Right ventricle myocardium inferior (tissue), 1 donor: ENCODE measurements at regions not wholly inside any gene's neighbourhood (a gene's known extent, or its start where the extent isn't known, plus 50 kb on each side); places are given as distances from the start of the nearest gene placed in this dataset.
"Not testable (repeated sequence)": the region's sequence is repeated elsewhere in the genome, so short reads cannot be mapped to it uniquely, and the experiment has no call there.

Experiments
- ATAC-seq: fragments of 200-7000 bp; cut with Tn5 transposase; one replicate; pipeline ENCODE4 v1.9.1; 2020; ENCODE audit warnings: mild to moderate bottlenecking, moderate library complexity
- DNase-seq: peaks from one replicate; pipeline ENCODE4 v3.0.0; 2021; ENCODE audit errors: missing footprints
- intact Hi-C: fragments of 100-400 bp; cut with DNase I; formaldehyde crosslinking; loops from one replicate; pipeline ENCODE4 v1.11.0; 2022
- donor health status: DM: no; HTN: yes; CAD: no; lungs with severe emphysema.

DNA sequence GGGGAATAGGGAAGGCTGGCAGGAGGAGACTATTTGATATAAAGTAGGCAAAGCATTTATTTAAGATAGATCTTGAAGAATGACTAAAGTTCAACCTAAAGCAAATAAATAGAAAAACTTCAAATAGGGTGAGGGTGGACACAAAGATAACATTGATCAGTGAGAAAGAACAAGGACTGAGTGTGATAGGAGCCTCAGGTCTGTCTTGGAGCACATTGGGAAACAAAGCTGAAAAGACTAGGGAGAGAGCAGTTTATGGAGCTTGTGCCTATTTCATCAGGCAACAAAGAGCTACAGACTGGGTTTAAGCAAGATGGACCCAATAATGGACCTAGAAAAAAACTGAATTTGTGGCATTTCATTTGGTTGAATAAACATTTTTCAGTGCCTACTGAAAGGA, 425.6 kb downstream of the SMARCA1 start:
- DNase-seq (no peak), ATAC-seq (no peak)
- intact Hi-C loops: no loop called here

DNA sequence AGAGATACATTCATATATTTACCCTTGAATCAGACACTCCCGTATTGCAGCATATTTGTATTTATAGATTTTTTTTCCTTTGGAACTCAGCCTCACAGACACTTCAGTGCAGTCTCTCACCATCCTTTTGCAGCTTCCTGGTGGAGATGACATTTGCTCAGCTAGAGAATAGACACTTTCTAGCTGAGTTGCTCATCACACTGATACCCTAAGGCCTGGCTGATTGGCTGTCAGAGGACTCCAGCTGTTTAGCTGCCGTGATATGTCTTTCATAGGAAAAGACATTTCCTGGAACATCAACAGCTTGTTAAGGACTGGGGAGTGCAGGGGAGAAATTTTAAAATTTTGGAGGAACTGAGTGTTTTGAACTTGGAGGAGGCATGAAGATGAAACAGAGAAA, 429.6 kb downstream of the SMARCA1 start:
- ATAC-seq: no peak
- DNase-seq: no peak
- intact Hi-C loops: no loop called here

GRCh38 chrX:129092757-129093156, 430.5 kb downstream of the SMARCA1 start:
- ATAC-seq: no peak
- intact Hi-C loops: no loop called here
- DNase-seq: no peak

DNA sequence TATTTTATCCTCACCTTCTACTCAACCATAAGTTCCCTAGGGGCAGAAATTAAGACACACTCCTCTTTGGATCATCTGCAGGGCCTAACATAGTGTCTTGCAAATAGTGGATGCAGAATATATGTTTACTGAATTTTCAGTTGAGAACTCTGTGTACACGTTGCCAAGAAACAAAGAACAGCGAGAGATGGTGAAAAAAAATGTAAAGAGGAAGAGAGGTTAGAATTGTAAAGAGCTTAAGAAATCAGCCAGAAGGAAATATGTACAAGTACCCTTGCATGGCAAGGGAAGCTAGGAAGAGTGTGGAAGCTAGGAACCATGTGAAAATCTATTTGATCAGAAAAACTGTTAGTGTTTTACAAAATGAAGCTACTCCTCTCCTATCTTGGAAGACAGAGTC, 431.0 kb downstream of the SMARCA1 start:
- no peak for ATAC-seq

DNA sequence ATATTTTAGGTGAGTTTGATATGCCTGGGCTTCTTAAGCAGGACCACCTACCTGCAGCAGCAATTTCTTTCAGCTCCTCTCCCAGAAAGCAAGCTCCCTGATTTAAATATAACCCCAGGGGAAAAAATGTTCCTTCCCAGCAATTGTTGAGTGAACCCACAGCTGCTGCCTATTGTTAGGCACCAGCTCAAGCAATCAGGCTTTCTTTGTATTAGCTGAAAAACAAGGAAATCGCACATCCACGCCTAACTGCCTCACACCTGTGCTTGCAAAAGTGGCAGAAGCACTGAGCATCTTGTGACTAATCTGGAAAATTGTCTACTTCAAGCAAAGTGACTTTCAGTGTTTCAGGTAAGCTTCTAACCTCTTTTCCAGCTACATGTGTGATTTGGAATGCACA, 432.2 kb downstream of the SMARCA1 start:
- DNase-seq (no peak), ATAC-seq (no peak)
- intact Hi-C loops: no loop called here

More for the DNA sequence above, 431.0 kb downstream of the SMARCA1 start:
- intact Hi-C loops: no loop called here
- no peak for DNase-seq

DNA sequence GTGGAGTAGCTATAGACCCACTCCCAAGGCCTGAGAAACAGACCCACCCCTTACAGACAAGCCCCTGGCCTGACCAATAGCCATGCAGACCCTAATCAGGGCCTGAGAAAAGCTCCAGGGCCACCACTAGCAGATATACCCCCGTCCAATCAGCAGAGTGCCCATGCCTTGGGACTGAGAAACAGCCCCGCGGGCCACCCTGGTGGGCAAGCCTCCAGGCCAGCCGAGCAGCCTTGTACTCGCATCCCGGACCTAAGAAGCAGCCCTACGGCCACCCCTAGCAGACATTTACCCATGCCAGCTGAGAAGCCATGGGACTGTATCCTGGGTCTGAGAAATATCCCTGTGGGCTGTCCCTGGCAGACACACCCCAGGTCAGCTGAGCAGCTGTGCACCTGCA, 436.5 kb downstream of the SMARCA1 start:
- no peak for ATAC-seq
- no peak for DNase-seq
- intact Hi-C loops: no loop called here

- DNase-seq, intact Hi-C loops, ATAC-seq: not testable (repeated sequence)
Observed at GRCh38 chrX:129084291-129084690, 439.0 kb downstream of the SMARCA1 start.

GRCh38 chrX:129077424-129078170, 445.7 kb downstream of the SMARCA1 start:
- DNase-seq: no peak
- ATAC-seq: no peak
- intact Hi-C loops: no loop called here

GRCh38 chrX:129071390-129071789, 451.9 kb downstream of the SMARCA1 start:
- intact Hi-C loops: no loop called here
- DNase-seq (no peak), ATAC-seq (no peak)

DNA sequence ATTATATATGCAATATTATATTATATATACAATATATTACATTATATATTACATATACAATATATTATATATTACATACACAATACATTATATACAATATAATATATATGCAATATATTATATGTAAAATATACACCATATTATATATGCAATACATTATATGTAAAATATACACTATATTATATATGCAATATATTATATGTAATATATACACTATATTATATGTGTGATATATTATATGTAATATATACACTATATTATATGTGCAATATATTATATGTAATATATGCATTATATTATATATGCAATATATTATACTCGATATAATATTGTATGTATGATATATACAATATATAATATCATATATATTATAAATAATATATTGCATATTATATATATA, 457.4 kb downstream of the SMARCA1 start:
- intact Hi-C loops: no loop called here
- ATAC-seq (no peak), DNase-seq (no peak)

DNA sequence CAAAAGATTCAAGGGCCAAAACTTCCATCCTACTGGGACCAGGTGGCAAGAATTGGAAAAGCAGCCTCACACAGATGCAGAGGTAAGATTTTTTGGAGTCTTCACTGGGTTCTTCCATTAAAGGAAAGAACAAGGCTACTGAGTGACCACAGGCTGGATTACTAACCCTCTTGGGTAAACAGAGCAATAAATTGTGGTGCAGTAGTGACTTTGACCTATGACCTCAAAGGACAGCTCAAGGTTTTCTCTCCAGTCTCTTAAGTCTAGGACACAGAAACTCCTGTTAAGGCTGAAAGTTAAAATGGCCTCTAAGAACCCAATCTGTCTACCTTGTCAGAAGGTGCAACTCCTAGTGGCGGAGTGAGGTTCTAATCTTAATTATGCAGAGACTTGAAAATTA, 464.9 kb downstream of the SMARCA1 start:
- intact Hi-C loops: no loop called here
- no peak for DNase-seq
- no peak for ATAC-seq

DNA sequence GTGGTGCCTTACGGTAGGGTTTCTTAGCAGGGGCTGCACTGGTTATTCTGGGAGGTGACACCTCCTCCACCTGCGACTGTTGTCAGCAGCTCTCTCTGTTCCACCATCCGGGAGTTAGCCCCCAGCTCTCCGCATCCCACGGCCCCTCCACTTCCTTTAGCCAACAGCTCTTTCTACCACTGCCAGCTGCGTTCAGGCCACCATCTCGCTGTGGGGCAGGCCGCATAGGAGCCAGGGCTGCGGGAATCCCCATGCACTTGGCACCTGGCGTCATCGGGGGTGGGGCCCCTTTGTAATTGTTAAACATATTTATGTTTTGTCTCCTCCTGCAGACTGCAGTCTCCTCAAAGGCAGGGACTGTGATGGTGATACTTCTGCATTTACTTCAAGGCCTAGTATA, 480.2 kb downstream of the SMARCA1 start:
- ATAC-seq: no peak
- DNase-seq: no peak
- intact Hi-C loops: no loop called here

DNA sequence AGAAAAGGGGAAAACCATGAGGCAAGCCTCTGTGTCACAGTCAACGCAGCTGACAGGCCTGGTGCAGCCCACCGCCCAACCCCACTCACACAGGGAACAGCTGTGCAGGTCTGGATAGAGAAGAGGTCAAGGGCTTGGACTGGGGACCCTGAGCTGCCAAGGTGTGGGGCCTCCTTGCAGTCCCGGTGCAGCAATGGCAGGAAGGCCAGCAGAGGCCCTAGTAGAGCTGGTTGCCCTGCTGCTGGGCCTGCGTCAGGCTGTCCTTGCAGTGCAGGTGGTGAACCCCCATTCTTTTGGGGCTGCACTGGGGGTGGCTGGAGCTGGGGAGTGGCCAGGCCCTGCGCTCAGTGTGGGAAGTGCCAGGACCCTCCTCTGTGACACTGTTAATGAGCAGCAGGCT, 482.0 kb downstream of the SMARCA1 start:
- DNase-seq: no peak
- intact Hi-C loops: no loop called here
- no peak for ATAC-seq

DNA sequence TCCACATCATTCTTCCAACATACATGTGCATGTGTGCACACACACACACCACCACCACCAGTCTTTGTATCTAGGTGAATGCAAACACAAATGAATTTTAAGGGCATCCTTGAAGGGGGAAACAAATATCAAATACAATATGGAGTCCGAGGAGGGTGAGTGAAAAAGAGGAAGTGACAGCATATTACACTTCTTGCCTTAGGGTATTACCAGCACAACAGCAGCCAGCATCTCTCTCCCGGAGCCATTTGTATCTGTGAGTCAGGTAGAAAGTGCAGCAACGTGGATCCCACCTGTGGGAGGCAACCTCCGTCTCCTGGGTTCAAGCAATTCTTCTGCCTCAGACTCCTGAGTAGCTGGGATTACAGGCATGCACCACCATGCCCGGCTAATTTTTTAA, 483.2 kb downstream of the SMARCA1 start:
- ATAC-seq (no peak), DNase-seq (no peak)
- intact Hi-C loops: no loop called here

DNA sequence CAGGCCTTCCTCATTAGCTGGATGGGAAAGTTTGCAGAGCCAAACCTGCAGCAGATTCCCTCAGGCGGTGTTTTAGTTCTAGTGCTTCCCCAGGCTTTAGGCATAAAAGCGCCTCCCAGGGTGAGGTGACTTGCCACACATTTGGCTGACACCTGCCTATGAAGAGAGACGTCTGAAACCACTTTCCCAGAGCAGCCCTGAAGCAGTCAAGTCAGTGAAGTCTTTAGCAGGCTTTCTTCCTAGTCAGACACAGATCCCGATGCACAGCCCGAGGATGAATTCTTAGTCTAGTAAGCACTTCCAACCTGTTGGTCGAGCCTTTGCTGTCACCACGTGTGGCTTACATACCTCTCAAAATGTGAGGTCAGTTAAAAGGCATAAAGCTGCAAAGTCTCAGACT, 484.1 kb downstream of the SMARCA1 start:
- no peak for DNase-seq
- intact Hi-C loops: no loop called here

GRCh38 chrX:129037389-129037788, 485.9 kb downstream of the SMARCA1 start:
- no peak for DNase-seq
- intact Hi-C loops: no loop called here

More for the DNA sequence above, 484.1 kb downstream of the SMARCA1 start:
- no peak for ATAC-seq

DNA sequence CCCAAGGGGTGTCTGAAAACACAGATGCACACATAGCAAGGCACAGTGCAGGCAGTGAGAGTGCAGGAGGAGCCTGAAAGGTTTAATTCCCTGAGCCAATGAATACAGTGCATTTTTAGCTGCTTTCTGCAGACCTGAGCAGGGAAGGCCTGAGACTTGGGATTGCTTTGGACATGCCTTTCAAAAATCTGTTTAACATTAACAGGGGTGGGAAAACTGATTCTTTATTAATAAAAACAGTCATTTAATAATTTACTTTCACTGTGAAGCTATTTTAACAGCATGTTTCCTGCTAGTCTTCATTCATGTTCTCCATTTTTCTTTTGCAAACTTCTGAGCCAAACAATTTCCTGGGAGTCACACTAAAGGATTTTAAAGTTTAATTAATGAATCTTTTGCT, 488.1 kb downstream of the SMARCA1 start:
- intact Hi-C loops: no loop called here
- DNase-seq (no peak), ATAC-seq (no peak)

More at GRCh38 chrX:129037389-129037788, 485.9 kb downstream of the SMARCA1 start:
- ATAC-seq: no peak

GRCh38 chrX:129034196-129034595, 489.1 kb downstream of the SMARCA1 start:
- DNase-seq: no peak
- ATAC-seq: no peak
- intact Hi-C loops: no loop called here

DNA sequence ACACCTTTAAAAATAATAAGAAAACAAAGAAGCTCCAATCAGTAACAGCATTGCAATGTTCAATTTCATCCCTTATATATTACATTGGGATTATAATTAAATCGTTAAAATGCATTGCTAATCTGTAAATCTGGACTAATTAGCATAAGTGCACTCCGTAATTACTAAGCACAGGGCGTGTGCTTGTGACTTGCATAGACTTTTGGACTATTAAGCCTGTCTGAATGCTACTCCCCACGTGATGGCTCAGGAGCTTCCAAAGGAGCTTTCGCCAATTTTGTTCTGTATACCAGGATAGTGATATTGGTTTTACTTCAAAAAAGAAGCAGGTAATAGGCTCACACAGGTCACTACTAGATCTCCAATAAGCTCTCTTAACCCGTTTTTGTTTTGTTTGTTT, 497.1 kb downstream of the SMARCA1 start:
- intact Hi-C loops: no loop called here
- ATAC-seq: no peak
- no peak for DNase-seq

- DNase-seq (no peak), ATAC-seq (no peak)
- intact Hi-C loops: no loop called here
Observed at GRCh38 chrX:129025376-129025775, 497.9 kb downstream of the SMARCA1 start.

- DNase-seq (no peak), ATAC-seq (no peak)
- intact Hi-C loops: no loop called here
Observed at GRCh38 chrX:129019412-129019811, 503.9 kb downstream of the SMARCA1 start.
